ENCODE measurements at regions not wholly inside any gene's neighbourhood (a gene's known extent, or its start where the extent isn't known, plus 50 kb on each side); places are given as distances from the start of the nearest gene placed in this dataset.
"Not testable (repeated sequence)": the region's sequence is repeated elsewhere in the genome, so short reads cannot be mapped to it uniquely, and the experiment has no call there.

DNA sequence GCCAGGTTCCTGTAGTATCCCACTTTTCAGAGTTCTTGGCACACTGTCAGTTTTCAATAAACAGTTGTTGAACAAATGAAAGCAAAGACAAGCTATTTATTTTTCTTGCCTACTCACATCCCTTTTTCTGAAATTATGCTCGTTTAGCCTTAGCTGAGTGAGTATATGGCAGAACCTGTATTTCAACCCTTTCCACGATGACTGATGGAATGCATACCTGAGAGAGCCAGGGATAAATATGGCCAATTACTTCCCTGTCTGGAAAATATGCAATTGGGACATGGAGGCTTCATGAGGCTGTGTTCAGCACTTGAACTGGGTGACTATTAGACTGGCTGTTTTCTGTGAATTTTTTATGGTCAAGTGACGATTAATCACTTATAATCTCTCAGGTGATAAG, 144.5 kb upstream of the POT1 start:
- H3K4me1 ChIP-seq (ENCODE audit: control insufficient read depth, insufficient read depth, low read length): no peaks in the 10 kb centered on the region
- ATAC-seq: no peak

DNA sequence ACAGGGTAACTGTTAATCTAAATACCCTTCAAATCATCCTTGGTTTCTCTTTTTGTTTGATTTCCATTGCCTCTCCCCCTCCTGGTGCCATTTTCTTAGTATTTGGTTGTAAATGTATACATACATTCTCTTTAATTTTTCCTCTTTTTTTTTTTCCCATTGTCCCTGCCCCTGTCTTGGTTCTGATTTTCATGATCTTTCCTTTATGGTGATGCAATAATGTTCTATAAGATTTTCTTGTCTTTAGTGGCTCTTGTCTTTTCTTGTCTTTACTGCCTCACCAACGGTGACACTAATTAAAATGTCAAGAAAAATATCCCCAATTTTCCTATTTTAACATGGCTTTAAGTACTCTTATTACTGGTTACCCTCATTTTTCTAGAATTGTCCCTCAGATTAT, 135.9 kb upstream of the POT1 start:
- Histone ChIP-seq H3K4me1 (ENCODE audit: control insufficient read depth, insufficient read depth, low read length) (no peaks in the 10 kb centered on the region), H3K27ac (ENCODE audit: low read length) (no peak overlapping the region), H3K9me3 (ENCODE audit: control insufficient read depth, low read length) (no peaks in the 10 kb centered on the region), H3K27me3 (ENCODE audit: control insufficient read depth, insufficient read depth) (no peaks in the 10 kb centered on the region), H3K4me3 (ENCODE audit: low read length) (no peak overlapping the region)
- intact Hi-C loops (cut with DNase I): no loop called here
- ATAC-seq (no peak), DNase-seq (no peak)
- 92% methylated on average over 1 of the region's 1 CpG for WGBS

More for the DNA sequence above, 144.5 kb upstream of the POT1 start:
- no peaks in the 10 kb centered on the region for H3K27me3 ChIP-seq (ENCODE audit: control insufficient read depth, insufficient read depth)
- no peak for DNase-seq
- intact Hi-C loops (cut with DNase I): no loop called here
- WGBS: 73% methylated on average over 3 of the region's 3 CpGs
- H3K4me3 ChIP-seq (ENCODE audit: low read length): no peak overlapping the region
- H3K27ac ChIP-seq (ENCODE audit: low read length): no peak overlapping the region
- H3K9me3 ChIP-seq (ENCODE audit: control insufficient read depth, low read length): no peaks in the 10 kb centered on the region

DNA sequence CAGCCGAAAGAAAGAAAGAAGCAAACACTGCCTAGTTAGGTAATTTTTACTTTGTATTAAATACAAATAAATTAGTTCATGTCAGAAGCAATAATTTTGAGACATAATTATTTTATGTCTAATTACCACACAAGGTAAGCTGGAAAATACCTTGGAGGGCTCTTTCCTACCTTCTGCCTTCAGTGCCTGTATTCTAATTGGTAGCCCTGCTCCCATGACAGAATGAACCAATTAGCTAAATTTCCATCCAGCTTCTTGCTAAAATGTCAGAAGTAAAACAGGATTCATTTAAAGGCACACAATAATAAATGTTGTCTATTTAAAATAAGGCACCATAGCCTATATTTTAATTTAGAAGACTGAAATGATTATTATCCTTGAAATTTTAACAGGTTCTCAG, 135.4 kb upstream of the POT1 start:
- no peak overlapping the region for H3K27ac ChIP-seq (ENCODE audit: low read length)
- no peak for ATAC-seq
- DNase-seq: no peak
- no peaks in the 10 kb centered on the region for H3K4me1 ChIP-seq (ENCODE audit: control insufficient read depth, insufficient read depth, low read length)
- intact Hi-C loops (cut with DNase I): no loop called here
- H3K4me3 ChIP-seq (ENCODE audit: low read length): no peak overlapping the region
- WGBS: 96% methylated on average over 1 of the region's 1 CpG
- no peaks in the 10 kb centered on the region for H3K27me3 ChIP-seq (ENCODE audit: control insufficient read depth, insufficient read depth)
- no peaks in the 10 kb centered on the region for H3K9me3 ChIP-seq (ENCODE audit: control insufficient read depth, low read length)

DNA sequence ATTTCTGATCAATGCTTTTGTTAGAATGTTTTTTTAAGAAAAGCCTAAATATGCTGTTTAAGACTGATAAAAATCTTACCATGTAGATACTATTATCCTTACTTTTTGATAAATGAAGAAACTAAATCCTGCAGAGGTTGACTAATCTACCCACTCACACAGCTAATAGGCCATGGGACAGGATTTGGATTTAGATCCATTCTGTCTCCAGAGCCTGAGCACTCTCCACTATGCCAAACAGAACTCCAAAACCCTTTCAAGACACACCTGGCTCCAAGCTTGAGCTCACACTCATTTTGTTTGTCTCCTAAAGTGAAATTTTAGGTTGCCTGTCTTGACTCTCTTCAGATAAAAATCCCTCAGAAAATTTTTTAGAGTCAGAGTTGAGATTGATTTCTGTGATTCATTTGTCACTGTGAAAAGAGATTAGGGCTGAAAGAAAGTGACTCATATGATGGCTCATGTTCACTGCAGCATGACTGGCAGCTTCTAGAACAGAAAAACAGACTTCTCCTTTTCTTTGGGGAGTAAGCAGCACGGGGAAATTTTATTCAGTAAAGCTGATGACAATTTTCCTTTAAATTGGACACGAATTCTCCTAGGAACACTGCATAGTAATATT, 132.3 kb upstream of the POT1 start:
- Histone ChIP-seq H3K27ac (ENCODE audit: low read length) (no peak overlapping the region), H3K4me3 (ENCODE audit: low read length) (no peak overlapping the region), H3K9me3 (ENCODE audit: control insufficient read depth, low read length) (no peaks in the 10 kb centered on the region), H3K27me3 (ENCODE audit: control insufficient read depth, insufficient read depth) (no peaks in the 10 kb centered on the region), H3K4me1 (ENCODE audit: control insufficient read depth, insufficient read depth, low read length) (no peaks in the 10 kb centered on the region)
- ATAC-seq: peak in 1 of 2 donors; percentile 63
- intact Hi-C loops (cut with DNase I): loop anchor here in 1 of 4 donors (5.0 kb wide), 1 partner anchor 605 kb away; no protein-coding TSS in a partner anchor
- 46% methylated on average over 2 of the region's 2 CpGs for WGBS
- DNase-seq: no peak

DNA sequence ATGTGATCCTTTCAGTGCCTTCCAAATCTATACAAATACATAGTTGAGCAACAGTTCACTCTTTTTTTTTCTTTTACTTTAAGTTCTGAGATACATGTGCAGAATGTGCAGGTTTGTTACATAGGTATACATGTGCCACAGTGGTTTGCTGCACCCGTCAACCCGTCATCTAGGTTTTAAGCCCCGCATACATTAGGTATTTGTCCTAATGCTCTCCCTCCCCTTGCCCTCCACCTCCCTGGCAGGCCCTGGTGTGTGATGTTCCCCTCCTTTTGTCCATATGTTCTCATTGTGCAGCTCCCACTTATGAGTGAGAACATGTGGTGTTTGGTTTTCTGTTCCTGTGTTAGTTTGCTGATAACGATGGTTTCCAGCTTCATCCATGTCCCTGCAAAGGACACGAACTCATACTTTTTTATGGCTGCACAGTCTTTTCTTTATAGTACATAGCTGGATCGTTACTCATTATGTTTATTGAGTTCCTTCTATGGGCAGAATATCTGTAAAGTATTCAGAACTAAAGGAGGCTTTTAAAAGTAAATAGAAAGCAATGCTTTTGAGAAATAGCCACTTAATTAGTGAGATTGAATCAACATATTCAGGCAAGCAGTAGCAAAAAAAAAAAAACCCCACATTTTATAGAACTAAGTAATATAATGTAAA, 131.6 kb upstream of the POT1 start:
- H3K27ac ChIP-seq (ENCODE audit: low read length); H3K27me3 ChIP-seq (ENCODE audit: control insufficient read depth, insufficient read depth); H3K4me3 ChIP-seq (ENCODE audit: low read length); H3K4me1 ChIP-seq (ENCODE audit: control insufficient read depth, insufficient read depth, low read length); ATAC-seq; H3K9me3 ChIP-seq (ENCODE audit: control insufficient read depth, low read length); DNase-seq: not testable (repeated sequence)
- intact Hi-C loops (cut with DNase I): loop anchor here in 1 of 4 donors (5.0 kb wide), 1 partner anchor 606 kb away; no protein-coding TSS in a partner anchor
- 46% methylated on average over 6 of the region's 6 CpGs for WGBS

DNA sequence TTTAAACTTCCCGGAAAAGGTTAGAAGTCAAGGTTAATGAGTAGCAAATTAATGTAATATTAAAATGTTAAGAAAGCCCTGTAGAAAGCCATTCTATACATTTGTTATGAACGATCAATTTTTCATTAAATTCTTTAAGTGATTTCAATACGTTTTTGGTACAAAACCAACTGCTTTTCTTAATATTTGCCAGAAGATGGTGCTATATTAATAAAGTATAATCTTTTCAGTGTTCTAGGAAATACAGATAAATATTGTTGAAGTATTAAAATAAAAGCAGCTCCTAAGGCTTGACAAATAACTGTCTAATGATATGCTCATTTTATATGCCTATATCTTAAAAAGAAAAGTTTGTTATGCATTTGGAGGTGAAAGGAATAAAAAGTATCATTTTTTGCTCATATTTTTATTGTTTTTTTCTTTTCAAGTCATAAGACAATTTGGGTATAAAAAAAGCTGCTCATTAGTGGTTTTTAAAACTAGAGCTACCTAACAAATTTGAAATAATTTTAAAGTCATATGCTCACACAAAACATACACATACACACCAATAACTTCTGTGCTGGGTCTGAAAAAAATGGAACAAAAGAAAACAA, 130.3 kb upstream of the POT1 start:
- 26% methylated on average over 3 of the region's 3 CpGs for WGBS
- H3K27ac ChIP-seq (ENCODE audit: low read length): no peak overlapping the region
- intact Hi-C loops (cut with DNase I): loop anchor here in 2 of 4 donors (5.0 to 10.0 kb wide), 2 partner anchors 255 to 607 kb away; no protein-coding TSS in a partner anchor
- no peak overlapping the region for H3K4me3 ChIP-seq (ENCODE audit: low read length)
- H3K4me1 ChIP-seq (ENCODE audit: control insufficient read depth, insufficient read depth, low read length): no peaks in the 10 kb centered on the region
- DNase-seq (no peak), ATAC-seq (no peak)
- H3K27me3 ChIP-seq (ENCODE audit: control insufficient read depth, insufficient read depth): no peaks in the 10 kb centered on the region
- no peaks in the 10 kb centered on the region for H3K9me3 ChIP-seq (ENCODE audit: control insufficient read depth, low read length)

DNA sequence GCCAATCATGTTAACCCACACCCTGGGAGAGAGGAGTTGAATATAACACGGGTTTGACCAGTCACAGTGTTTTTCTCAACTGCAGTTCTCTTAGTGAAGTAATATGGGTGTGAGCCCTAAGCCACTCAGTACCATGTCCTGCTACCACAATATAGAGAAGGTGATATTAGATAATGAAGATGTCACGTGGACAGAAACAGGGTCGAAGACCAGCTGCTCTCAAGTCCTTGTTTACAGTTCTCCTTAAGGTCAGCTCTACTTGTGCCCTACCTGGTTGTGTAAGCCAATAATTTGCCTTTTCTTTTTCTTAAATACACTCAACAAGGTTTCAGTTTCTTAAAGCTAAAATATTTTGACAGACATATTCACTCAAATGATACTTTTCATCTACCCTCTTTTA, 128.3 kb upstream of the POT1 start:
- no peak for DNase-seq
- no peak overlapping the region for H3K4me3 ChIP-seq (ENCODE audit: low read length)
- no peaks in the 10 kb centered on the region for H3K9me3 ChIP-seq (ENCODE audit: control insufficient read depth, low read length)
- no peaks in the 10 kb centered on the region for H3K27me3 ChIP-seq (ENCODE audit: control insufficient read depth, insufficient read depth)
- H3K27ac ChIP-seq (ENCODE audit: low read length): no peak overlapping the region
- WGBS: 34% methylated on average over 3 of the region's 3 CpGs
- H3K4me1 ChIP-seq (ENCODE audit: control insufficient read depth, insufficient read depth, low read length): no peaks in the 10 kb centered on the region
- no peak for ATAC-seq
- intact Hi-C loops (cut with DNase I): loop anchor here in 1 of 4 donors (10.0 kb wide), 1 partner anchor 257 kb away; no protein-coding TSS in a partner anchor

DNA sequence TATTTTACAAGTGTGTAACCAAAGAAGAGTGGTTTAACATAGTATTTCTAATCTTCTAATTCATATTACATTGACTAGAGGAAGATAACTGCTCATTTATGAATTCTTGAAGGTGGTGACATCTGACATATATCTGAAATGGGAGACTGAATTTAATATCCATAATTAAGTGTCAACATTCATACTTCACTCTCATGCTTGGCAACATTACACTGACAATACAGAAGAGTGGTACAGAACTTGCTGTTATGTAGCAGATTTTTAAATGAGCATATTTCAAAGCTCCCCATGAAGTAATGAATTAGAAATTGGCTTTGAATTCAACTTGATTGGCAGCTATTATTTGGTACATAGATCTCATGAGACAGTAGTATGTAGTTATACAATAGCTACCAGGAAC, 125.8 kb upstream of the POT1 start:
- Histone ChIP-seq H3K27me3 (ENCODE audit: control insufficient read depth, insufficient read depth) (no peaks in the 10 kb centered on the region), H3K27ac (ENCODE audit: low read length) (no peak overlapping the region), H3K9me3 (ENCODE audit: control insufficient read depth, low read length) (no peaks in the 10 kb centered on the region), H3K4me3 (ENCODE audit: low read length) (no peak overlapping the region), H3K4me1 (ENCODE audit: control insufficient read depth, insufficient read depth, low read length) (no peaks in the 10 kb centered on the region)
- ATAC-seq (no peak), DNase-seq (no peak)
- intact Hi-C loops (cut with DNase I): loop anchor here in 1 of 4 donors (10.0 kb wide), 1 partner anchor 259 kb away; no protein-coding TSS in a partner anchor

DNA sequence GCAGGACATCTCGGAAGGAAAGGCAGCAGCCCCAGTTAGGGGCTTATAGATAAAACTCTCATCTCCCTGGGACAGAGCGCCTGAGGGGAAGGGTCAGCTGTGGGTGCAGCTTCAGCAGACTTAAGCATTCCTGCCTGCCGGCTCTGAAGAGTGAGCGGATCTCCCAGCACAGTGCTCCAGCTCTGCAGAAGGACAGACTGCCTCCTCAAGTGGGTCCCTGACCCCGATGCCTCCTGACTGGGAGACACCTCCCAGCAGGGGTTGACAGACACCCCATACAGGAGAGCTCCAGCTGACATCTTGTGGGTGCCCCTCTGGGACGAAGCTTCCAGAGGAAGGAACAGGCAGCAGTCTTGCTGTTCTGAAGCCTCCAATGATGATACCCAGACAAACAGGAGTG, 117.1 kb upstream of the POT1 start:
- WGBS: 89% methylated on average over 6 of the region's 6 CpGs
- ATAC-seq: no peak

DNA sequence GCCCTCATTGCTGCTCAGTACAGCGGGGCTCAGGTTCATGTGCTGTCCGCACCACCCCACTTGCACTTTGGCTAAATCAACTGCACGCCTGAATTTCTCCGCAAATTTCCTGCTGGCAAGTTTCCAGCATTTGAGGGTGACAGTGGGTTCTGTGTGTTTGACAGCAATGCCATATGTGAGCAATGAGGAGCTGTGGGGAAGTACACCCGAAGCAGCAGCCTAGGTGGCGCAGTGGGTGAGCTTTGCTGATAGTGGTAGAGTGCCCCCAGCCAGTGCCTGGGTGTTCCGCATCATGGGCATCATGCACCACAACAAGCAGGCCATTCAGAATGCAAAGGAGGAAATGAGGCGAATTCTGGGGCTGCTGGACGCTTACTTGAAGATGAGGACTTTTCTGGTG, 103.9 kb upstream of the POT1 start:
- ATAC-seq (no peak), DNase-seq (no peak)
- Histone ChIP-seq H3K27ac (ENCODE audit: low read length) (no peak overlapping the region), H3K4me3 (ENCODE audit: low read length) (no peak overlapping the region), H3K4me1 (ENCODE audit: control insufficient read depth, insufficient read depth, low read length) (no peaks in the 10 kb centered on the region), H3K9me3 (ENCODE audit: control insufficient read depth, low read length) (no peaks in the 10 kb centered on the region), H3K27me3 (ENCODE audit: control insufficient read depth, insufficient read depth) (no peaks in the 10 kb centered on the region)
- WGBS: 81% methylated on average over 9 of the region's 9 CpGs
- intact Hi-C loops (cut with DNase I): no loop called here

More for the DNA sequence above, 117.1 kb upstream of the POT1 start:
- Histone ChIP-seq H3K27ac (ENCODE audit: low read length) (no peak overlapping the region), H3K4me3 (ENCODE audit: low read length) (no peak overlapping the region), H3K27me3 (ENCODE audit: control insufficient read depth, insufficient read depth) (no peaks in the 10 kb centered on the region), H3K9me3 (ENCODE audit: control insufficient read depth, low read length) (no peaks in the 10 kb centered on the region), H3K4me1 (ENCODE audit: control insufficient read depth, insufficient read depth, low read length) (no peaks in the 10 kb centered on the region)
- intact Hi-C loops (cut with DNase I): no loop called here
- DNase-seq: no peak

DNA sequence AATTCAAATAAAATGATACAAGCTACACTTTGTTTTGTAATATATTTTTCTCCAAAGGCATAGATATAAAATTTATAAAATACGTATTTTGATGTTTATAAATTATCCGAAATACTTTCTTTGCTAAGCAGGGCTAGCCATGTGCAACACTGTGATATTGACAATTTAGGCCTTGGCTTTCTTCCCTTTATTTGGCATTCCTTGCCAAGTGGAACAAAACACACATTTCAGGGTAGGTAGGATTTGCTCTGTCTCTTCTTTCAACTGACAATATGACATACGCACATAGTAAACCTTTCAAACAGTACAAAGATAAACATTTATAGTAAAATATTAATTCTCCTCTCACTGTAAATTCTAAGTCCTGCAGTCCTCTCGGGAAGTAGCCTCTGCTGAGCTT, 103.3 kb upstream of the POT1 start:
- ATAC-seq (no peak), DNase-seq (no peak)
- H3K4me3 ChIP-seq (ENCODE audit: low read length): no peak overlapping the region
- no peak overlapping the region for H3K27ac ChIP-seq (ENCODE audit: low read length)
- no peaks in the 10 kb centered on the region for H3K9me3 ChIP-seq (ENCODE audit: control insufficient read depth, low read length)
- no peaks in the 10 kb centered on the region for H3K4me1 ChIP-seq (ENCODE audit: control insufficient read depth, insufficient read depth, low read length)
- intact Hi-C loops (cut with DNase I): no loop called here
- 59% methylated on average over 4 of the region's 4 CpGs for whole genome bisulfite sequencing
- no peaks in the 10 kb centered on the region for H3K27me3 ChIP-seq (ENCODE audit: control insufficient read depth, insufficient read depth)
